GM23338 (cell line): ENCODE measurements at regions not wholly inside any gene's neighbourhood (a gene's known extent, or its start where the extent isn't known, plus 50 kb on each side); places are given as distances from the start of the nearest gene placed in this dataset.

Source experiments
- ATAC-seq: fragments of 200-7000 bp; cut with Tn5 transposase; 3 replicates; pipeline ENCODE4 v1.9.1; 2020
- DNase-seq: peaks from one replicate; pipeline ENCODE4 v3.0.0-alpha.2; 2015; ENCODE audit warnings: low spot score
- H2AFZ ChIP-seq: fragments of 200-600 bp; sonication (generic); 2 replicates; pipeline ENCODE4 v1.8.0; 2016; ENCODE audit warnings: antibody characterized with exemption, mild to moderate bottlenecking, moderate library complexity
- H3F3A ChIP-seq: fragments of 200-600 bp; sonication (generic); replicated peaks from 2 replicates; pipeline ENCODE4 v1.8.0; 2017; ENCODE audit warnings: antibody characterized with exemption, mixed run types, low read depth
- H3K27ac ChIP-seq: fragments of 200-600 bp; sonication (generic); 2 replicates; pipeline ENCODE4 v1.6.1; 2016; ENCODE audit warnings: low read depth
- H3K27me3 ChIP-seq: fragments of 200-600 bp; sonication (generic); 2 replicates; pipeline ENCODE4 v1.8.0; 2016; ENCODE audit warnings: mild to moderate bottlenecking, mixed run types, moderate library complexity; ENCODE audit not compliant: insufficient read depth
- H3K36me3 ChIP-seq: fragments of 200-600 bp; sonication (generic); 2 replicates; pipeline ENCODE4 v1.8.0; 2016; ENCODE audit warnings: mild to moderate bottlenecking; ENCODE audit not compliant: insufficient read depth
- H3K4me1 ChIP-seq: fragments of 200-600 bp; sonication (generic); 2 replicates; pipeline ENCODE4 v1.8.0; 2016; ENCODE audit warnings: mild to moderate bottlenecking, moderate library complexity; ENCODE audit not compliant: insufficient read depth
- H3K4me2 ChIP-seq: fragments of 200-600 bp; sonication (generic); 2 replicates; pipeline ENCODE4 v1.7.1; 2017; ENCODE audit warnings: mixed run types
- H3K4me3 ChIP-seq: fragments of 200-600 bp; sonication (generic); 2 replicates; pipeline ENCODE4 v1.6.1; 2016; ENCODE audit warnings: mixed run types
- H3K79me2 ChIP-seq: fragments of 200-600 bp; sonication (generic); replicated peaks from 2 replicates; pipeline ENCODE4 v1.8.0; 2017; ENCODE audit warnings: mild to moderate bottlenecking; ENCODE audit not compliant: insufficient read depth
- H3K9me2 ChIP-seq: fragments of 200-600 bp; sonication (generic); 2 replicates; pipeline ENCODE4 v1.8.0; 2017; ENCODE audit not compliant: insufficient read depth
- H4K20me1 ChIP-seq: fragments of 200-600 bp; sonication (generic); replicated peaks from 2 replicates; pipeline ENCODE4 v1.8.0; 2017; ENCODE audit warnings: mild to moderate bottlenecking; ENCODE audit not compliant: insufficient read depth
- H3K27ac Mint-ChIP-seq: 2 replicates; pipeline ENCODE4 v1.8.0; 2020; ENCODE audit warnings: inconsistent platforms, mild to moderate bottlenecking, moderate library complexity, mixed read lengths
- H3K27me3 Mint-ChIP-seq: 3 replicates; pipeline ENCODE4 v1.8.0; 2022; ENCODE audit warnings: low read depth, mild to moderate bottlenecking, moderate library complexity, mixed read lengths, inconsistent platforms; ENCODE audit not compliant: insufficient read depth, poor library complexity
- H3K36me3 Mint-ChIP-seq: 3 replicates; pipeline ENCODE4 v1.8.0; 2021; ENCODE audit warnings: low read depth, mild to moderate bottlenecking, inconsistent platforms, moderate library complexity, mixed read lengths
- H3K4me1 Mint-ChIP-seq: 3 replicates; pipeline ENCODE4 v1.8.0; 2020; ENCODE audit warnings: mild to moderate bottlenecking, inconsistent platforms, mixed read lengths
- H3K4me3 Mint-ChIP-seq: 3 replicates; pipeline ENCODE4 v1.8.0; 2021; ENCODE audit warnings: moderate library complexity, mild to moderate bottlenecking, inconsistent platforms, mixed read lengths
- H3K9me3 Mint-ChIP-seq: 3 replicates; pipeline ENCODE4 v1.8.0; 2020; ENCODE audit warnings: moderate library complexity, mild to moderate bottlenecking, inconsistent platforms, mixed read lengths
- CREB1 ChIP-seq: fragments of 250-450 bp; sonication (Bioruptor Pico); IDR thresholded peaks from 2 replicates; pipeline ENCODE4 v1.5.0; 2020; ENCODE audit warnings: low read depth, mild to moderate bottlenecking, moderate library complexity
- EZH2 ChIP-seq: fragments of 200-600 bp; sonication (generic); IDR thresholded peaks from one replicate; pipeline ENCODE4 v1.8.0; 2017; ENCODE audit warnings: antibody characterized with exemption, mild to moderate bottlenecking, low read depth; ENCODE audit not compliant: unreplicated experiment
- EZH2phosphoT487 ChIP-seq: fragments of 200-600 bp; sonication (generic); IDR thresholded peaks from one replicate; pipeline ENCODE4 v1.8.1; 2018; ENCODE audit warnings: antibody characterized with exemption; ENCODE audit not compliant: unreplicated experiment
- JUNB ChIP-seq: IDR thresholded peaks from one replicate; pipeline ENCODE4 v1.6.1; 2016; ENCODE audit warnings: antibody characterized with exemption; ENCODE audit not compliant: unreplicated experiment
- NANOG ChIP-seq: IDR thresholded peaks from 2 replicates; pipeline ENCODE4 v1.6.1; 2016; ENCODE audit warnings: antibody characterized with exemption, borderline replicate concordance
- POLR2AphosphoS5 ChIP-seq: IDR thresholded peaks from 2 replicates; pipeline ENCODE4 v1.6.1; 2016; ENCODE audit warnings: antibody characterized with exemption, low read depth
- STAT1 ChIP-seq: IDR thresholded peaks from one replicate; pipeline ENCODE4 v1.6.1; 2016; ENCODE audit warnings: antibody characterized with exemption; ENCODE audit not compliant: unreplicated experiment
- ZNF114 ChIP-seq: fragments of 250-450 bp; sonication (Bioruptor Pico); IDR thresholded peaks from 2 replicates; pipeline ENCODE4 v1.5.0; 2020; ENCODE audit warnings: mild to moderate bottlenecking, moderate library complexity
- ZNF331 ChIP-seq: fragments of 250-450 bp; sonication (Bioruptor Pico); IDR thresholded peaks from 2 replicates; pipeline ENCODE4 v1.5.0; 2020; ENCODE audit warnings: low read depth, mild to moderate bottlenecking, moderate library complexity
- ZNF462 ChIP-seq: fragments of 250-450 bp; sonication (Bioruptor Pico); IDR thresholded peaks from 2 replicates; pipeline ENCODE4 v1.5.0; 2020; ENCODE audit warnings: mild to moderate bottlenecking, moderate library complexity
- TF ChIP-seq, protein P1 (sequence below), 2 experiments: fragments of 200-600 bp in 1 of 2; sonication (generic) in 1 of 2; conservative IDR thresholded peaks; 2 replicates each; pipeline versions ENCODE4 v1.5.1 to v1.6.1; 2016 to 2017; ENCODE audit warnings: antibody characterized with exemption in 2 of 2, low read depth in 2 of 2, mild to moderate bottlenecking in 2 of 2, moderate library complexity in 1 of 2
- TF ChIP-seq, protein P2 (sequence below): IDR thresholded peaks from one replicate; pipeline ENCODE4 v1.6.1; 2018; ENCODE audit warnings: antibody characterized with exemption; ENCODE audit not compliant: unreplicated experiment
- TF ChIP-seq, protein P3 (sequence below): IDR thresholded peaks from 2 replicates; pipeline ENCODE4 v1.6.1; 2016; ENCODE audit warnings: antibody characterized with exemption

DNA sequence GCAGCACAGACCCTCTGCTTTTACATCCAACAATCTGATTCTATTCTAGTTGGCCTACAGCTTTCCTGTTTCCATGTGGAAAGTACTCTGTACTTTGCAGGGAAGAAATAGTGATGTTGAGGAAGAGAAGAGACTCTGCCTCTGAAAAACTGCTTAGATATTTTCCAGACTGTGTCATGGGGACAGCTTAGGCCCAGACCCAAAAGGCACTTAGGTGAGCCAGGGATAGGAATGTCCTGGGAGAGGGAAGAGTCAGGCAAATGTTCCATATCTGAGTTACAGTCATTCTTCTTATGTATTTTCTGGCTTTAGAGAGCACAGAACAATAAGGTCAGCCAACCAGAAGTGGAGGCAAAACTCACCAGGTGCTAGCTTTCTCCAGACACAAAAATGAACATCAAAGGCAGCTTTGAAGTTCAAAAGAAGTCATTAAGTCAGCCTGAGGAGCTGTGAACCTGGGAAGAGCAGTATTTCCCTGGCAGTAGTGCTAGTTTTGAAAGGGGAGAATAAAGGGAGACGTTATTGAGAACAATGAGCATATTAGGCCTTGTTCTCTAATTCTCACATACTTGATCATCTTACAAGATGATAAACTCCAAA is 199.7 kb upstream of the LMNTD1 start:
- H3K27ac Mint-ChIP-seq, result no peak overlapping the region
- Histone ChIP-seq H3K79me2 (no peaks in the 10 kb centered on the region), H3K27ac (no peak overlapping the region), H3K36me3 (no peaks in the 10 kb centered on the region), H3K4me2 (no peak overlapping the region), H3K4me3 (no peak overlapping the region), H3K27me3 (no peaks in the 10 kb centered on the region), H3K4me1 (no peaks in the 10 kb centered on the region), H2AFZ (no peak overlapping the region), H3K9me2 (no peaks in the 10 kb centered on the region), H4K20me1 (no peaks in the 10 kb centered on the region), H3F3A (no peaks in the 10 kb centered on the region)
- H3K4me3 Mint-ChIP-seq, result no peak overlapping the region
- ATAC-seq, result no peak
- no peaks in the 10 kb centered on the region for H3K36me3 Mint-ChIP-seq
- TF ChIP-seq ZNF462 (no peak), ZNF331 (CRISPR knock-in tag) (no peak), EZH2 (no peak), EZH2phosphoT487 (no peak), STAT1 (no peak), NANOG (no peak), JUNB (no peak), POLR2AphosphoS5 (no peak), CREB1 (CRISPR knock-in tag) (no peak), ZNF114 (CRISPR knock-in tag) (no peak)
- TF ChIP-seq, protein P1, sequence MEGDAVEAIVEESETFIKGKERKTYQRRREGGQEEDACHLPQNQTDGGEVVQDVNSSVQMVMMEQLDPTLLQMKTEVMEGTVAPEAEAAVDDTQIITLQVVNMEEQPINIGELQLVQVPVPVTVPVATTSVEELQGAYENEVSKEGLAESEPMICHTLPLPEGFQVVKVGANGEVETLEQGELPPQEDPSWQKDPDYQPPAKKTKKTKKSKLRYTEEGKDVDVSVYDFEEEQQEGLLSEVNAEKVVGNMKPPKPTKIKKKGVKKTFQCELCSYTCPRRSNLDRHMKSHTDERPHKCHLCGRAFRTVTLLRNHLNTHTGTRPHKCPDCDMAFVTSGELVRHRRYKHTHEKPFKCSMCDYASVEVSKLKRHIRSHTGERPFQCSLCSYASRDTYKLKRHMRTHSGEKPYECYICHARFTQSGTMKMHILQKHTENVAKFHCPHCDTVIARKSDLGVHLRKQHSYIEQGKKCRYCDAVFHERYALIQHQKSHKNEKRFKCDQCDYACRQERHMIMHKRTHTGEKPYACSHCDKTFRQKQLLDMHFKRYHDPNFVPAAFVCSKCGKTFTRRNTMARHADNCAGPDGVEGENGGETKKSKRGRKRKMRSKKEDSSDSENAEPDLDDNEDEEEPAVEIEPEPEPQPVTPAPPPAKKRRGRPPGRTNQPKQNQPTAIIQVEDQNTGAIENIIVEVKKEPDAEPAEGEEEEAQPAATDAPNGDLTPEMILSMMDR (conservative IDR thresholded peaks at IDR 0.05; ENCODE audit: low read depth in 2 of 2), result no peak
- TF ChIP-seq, protein P2, sequence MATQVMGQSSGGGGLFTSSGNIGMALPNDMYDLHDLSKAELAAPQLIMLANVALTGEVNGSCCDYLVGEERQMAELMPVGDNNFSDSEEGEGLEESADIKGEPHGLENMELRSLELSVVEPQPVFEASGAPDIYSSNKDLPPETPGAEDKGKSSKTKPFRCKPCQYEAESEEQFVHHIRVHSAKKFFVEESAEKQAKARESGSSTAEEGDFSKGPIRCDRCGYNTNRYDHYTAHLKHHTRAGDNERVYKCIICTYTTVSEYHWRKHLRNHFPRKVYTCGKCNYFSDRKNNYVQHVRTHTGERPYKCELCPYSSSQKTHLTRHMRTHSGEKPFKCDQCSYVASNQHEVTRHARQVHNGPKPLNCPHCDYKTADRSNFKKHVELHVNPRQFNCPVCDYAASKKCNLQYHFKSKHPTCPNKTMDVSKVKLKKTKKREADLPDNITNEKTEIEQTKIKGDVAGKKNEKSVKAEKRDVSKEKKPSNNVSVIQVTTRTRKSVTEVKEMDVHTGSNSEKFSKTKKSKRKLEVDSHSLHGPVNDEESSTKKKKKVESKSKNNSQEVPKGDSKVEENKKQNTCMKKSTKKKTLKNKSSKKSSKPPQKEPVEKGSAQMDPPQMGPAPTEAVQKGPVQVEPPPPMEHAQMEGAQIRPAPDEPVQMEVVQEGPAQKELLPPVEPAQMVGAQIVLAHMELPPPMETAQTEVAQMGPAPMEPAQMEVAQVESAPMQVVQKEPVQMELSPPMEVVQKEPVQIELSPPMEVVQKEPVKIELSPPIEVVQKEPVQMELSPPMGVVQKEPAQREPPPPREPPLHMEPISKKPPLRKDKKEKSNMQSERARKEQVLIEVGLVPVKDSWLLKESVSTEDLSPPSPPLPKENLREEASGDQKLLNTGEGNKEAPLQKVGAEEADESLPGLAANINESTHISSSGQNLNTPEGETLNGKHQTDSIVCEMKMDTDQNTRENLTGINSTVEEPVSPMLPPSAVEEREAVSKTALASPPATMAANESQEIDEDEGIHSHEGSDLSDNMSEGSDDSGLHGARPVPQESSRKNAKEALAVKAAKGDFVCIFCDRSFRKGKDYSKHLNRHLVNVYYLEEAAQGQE, result no peak
- TF ChIP-seq, protein P3, sequence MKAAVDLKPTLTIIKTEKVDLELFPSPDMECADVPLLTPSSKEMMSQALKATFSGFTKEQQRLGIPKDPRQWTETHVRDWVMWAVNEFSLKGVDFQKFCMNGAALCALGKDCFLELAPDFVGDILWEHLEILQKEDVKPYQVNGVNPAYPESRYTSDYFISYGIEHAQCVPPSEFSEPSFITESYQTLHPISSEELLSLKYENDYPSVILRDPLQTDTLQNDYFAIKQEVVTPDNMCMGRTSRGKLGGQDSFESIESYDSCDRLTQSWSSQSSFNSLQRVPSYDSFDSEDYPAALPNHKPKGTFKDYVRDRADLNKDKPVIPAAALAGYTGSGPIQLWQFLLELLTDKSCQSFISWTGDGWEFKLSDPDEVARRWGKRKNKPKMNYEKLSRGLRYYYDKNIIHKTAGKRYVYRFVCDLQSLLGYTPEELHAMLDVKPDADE, result no peak
- no peaks in the 10 kb centered on the region for H3K9me3 Mint-ChIP-seq
- H3K4me1 Mint-ChIP-seq, result peaks cover 7% of the 10 kb centered on the region
- H3K27me3 Mint-ChIP-seq, result no peaks in the 10 kb centered on the region
- DNase-seq, result no peak
